ENCODE measurements at regions not wholly inside any gene's neighbourhood (a gene's known extent, or its start where the extent isn't known, plus 50 kb on each side); places are given as distances from the start of the nearest gene placed in this dataset.

- peak in 1 of 2 donors; percentile 1 for DNase-seq
- Histone ChIP-seq H3K27ac (no peak overlapping the region), H3K9me3 (no peaks in the 10 kb centered on the region), H3K36me3 (no peaks in the 10 kb centered on the region), H3K27me3 (no peaks in the 10 kb centered on the region), H3K4me1 (no peaks in the 10 kb centered on the region), H3K4me3 (no peak overlapping the region)
- no peak for TF ChIP-seq EP300 (IDR thresholded peaks at IDR 0.05)
- TF ChIP-seq POLR2AphosphoS5 (IDR thresholded peaks at IDR 0.05), result no peak
- TF ChIP-seq POLR2A (IDR thresholded peaks at IDR 0.05), result no peak
- TF ChIP-seq, protein P1, sequence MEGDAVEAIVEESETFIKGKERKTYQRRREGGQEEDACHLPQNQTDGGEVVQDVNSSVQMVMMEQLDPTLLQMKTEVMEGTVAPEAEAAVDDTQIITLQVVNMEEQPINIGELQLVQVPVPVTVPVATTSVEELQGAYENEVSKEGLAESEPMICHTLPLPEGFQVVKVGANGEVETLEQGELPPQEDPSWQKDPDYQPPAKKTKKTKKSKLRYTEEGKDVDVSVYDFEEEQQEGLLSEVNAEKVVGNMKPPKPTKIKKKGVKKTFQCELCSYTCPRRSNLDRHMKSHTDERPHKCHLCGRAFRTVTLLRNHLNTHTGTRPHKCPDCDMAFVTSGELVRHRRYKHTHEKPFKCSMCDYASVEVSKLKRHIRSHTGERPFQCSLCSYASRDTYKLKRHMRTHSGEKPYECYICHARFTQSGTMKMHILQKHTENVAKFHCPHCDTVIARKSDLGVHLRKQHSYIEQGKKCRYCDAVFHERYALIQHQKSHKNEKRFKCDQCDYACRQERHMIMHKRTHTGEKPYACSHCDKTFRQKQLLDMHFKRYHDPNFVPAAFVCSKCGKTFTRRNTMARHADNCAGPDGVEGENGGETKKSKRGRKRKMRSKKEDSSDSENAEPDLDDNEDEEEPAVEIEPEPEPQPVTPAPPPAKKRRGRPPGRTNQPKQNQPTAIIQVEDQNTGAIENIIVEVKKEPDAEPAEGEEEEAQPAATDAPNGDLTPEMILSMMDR (IDR thresholded peaks at IDR 0.05), result no peak
- intact Hi-C loops (cut with DNase I; ENCODE audit: low total_unique reads), result no loop called here
- 82 to 85% (median 83%) methylated on average over 4 of the region's 4 CpGs for WGBS, 5 donors
Measured at GRCh38 chr4:163875327-163875726, 380.8 kb downstream of the TMA16 start.

DNA sequence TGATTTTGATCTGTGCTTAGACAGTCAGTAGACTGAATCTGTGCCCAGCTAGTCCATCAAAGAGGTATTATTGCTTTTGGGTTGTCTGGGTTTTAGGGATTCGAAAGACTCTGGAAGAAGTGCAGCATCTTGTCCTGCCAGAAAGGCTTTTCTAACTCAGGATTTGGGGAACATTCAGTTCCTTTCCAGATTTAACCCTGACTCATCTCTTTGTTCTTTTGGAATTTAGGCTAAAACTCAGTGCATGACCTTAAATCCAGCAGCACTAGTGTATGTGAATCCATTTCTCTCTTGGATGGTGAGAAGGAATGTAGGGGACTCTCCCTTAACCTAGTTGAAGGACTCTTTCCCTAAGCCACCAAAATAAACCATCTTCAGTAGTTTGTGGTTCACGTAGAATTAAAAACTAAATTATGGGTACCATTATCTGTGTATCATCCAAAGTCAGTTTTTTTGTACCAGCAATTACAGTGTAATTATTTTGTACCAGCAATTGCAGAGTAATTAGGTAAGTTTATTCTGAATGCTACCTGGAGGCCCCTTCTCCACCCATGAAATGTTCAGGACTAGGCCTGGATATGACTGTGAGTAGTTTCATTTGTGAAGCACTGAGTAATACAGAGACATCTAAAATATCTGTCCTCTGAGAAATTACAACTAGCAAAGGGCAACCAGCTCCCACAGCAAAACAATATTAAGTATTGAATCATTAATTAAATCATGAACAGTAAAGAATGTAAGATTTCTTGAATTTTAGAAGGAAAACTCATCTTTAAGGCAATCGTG lies 384.0 kb downstream of the TMA16 start:
- H3K36me3 ChIP-seq, result no peaks in the 10 kb centered on the region
- H3K27me3 ChIP-seq, result no peaks in the 10 kb centered on the region
- no peaks in the 10 kb centered on the region for H3K9me3 ChIP-seq
- no peak for DNase-seq
- no peaks in the 10 kb centered on the region for H3K4me1 ChIP-seq
- WGBS, 5 donors, result 84 to 91% (median 87%) methylated on average over 3 of the region's 3 CpGs
- no peak overlapping the region for H3K27ac ChIP-seq
- H3K4me3 ChIP-seq, result no peak overlapping the region
- intact Hi-C loops (cut with DNase I; ENCODE audit: low total_unique reads), result no loop called here
- no peak for TF ChIP-seq EP300 (IDR thresholded peaks at IDR 0.05)

DNA sequence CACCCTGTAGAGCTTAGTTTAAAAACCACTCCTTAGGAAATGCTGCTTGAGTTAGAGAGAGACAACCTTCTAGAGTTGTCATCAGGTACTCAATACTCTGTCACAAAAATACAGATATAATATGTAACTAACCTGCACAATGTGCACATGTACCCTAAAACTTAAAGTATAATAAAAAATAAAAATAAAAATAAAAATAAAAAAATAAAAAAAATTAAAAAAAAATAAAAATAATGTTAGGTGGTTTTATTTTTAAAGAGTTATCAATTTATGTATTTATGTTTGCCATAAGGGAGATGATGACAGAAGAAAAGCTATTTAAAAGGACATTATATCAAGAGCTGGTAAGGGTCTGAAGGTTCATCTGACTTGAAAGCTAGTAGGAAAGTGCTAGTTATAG lies 397.9 kb downstream of the TMA16 start:
- Histone ChIP-seq H3K4me3 (no peak overlapping the region), H3K36me3 (no peaks in the 10 kb centered on the region), H3K27me3 (no peaks in the 10 kb centered on the region), H3K4me1 (no peaks in the 10 kb centered on the region), H3K27ac (no peak overlapping the region), H3K9me3 (peaks cover 0 to 3% (median under 1%) of the 10 kb centered on the region in 4 donors)
- DNase-seq, result no peak
- intact Hi-C loops (cut with DNase I; ENCODE audit: low total_unique reads), result no loop called here
- TF ChIP-seq POLR2AphosphoS5 (IDR thresholded peaks at IDR 0.05) (no peak), EP300 (IDR thresholded peaks at IDR 0.05) (no peak), POLR2A (IDR thresholded peaks at IDR 0.05) (no peak)
- TF ChIP-seq, protein P1 (IDR thresholded peaks at IDR 0.05), result no peak

- H3K9me3 ChIP-seq, result peaks cover 0 to 5% (median 2%) of the 10 kb centered on the region in 4 donors
- WGBS, 5 donors, result 51 to 64% (median 53%) methylated on average over 3 of the region's 3 CpGs
- DNase-seq, result peak in 1 of 2 donors; percentile 15
- TF ChIP-seq EP300 (IDR thresholded peaks at IDR 0.05) (no peak), POLR2A (IDR thresholded peaks at IDR 0.05) (no peak), POLR2AphosphoS5 (IDR thresholded peaks at IDR 0.05) (no peak)
- TF ChIP-seq, protein P1 (IDR thresholded peaks at IDR 0.05), result no peak
- H3K4me3 ChIP-seq, result no peak overlapping the region
- intact Hi-C loops (cut with DNase I; ENCODE audit: low total_unique reads), result no loop called here
- no peaks in the 10 kb centered on the region for H3K36me3 ChIP-seq
- H3K27me3 ChIP-seq, result no peaks in the 10 kb centered on the region
- no peak overlapping the region for H3K27ac ChIP-seq
- no peaks in the 10 kb centered on the region for H3K4me1 ChIP-seq
Measured at GRCh38 chr4:163895378-163896005, 401.0 kb downstream of the TMA16 start.

DNA sequence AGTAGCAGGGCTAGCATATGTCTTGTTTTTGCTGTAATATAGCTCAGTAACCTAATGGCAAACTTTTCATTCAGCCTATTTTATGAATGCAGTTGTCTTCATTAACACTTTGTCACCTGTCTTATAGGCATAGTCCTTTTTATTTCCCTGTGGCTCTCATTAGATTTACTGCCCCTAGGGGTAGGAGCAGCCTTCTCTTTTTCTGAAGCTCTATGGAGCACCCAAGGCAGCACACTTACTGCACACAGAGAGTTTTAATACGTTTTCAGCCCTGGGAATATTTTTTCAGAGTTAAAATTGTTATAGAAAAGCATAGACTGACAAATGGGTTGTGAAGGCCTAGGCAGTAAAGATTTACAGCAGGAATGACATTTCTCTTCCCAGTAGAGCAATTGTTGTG lies 406.8 kb downstream of the TMA16 start:
- no peak for DNase-seq
- Histone ChIP-seq H3K27me3 (no peaks in the 10 kb centered on the region), H3K4me3 (no peak overlapping the region), H3K27ac (no peak overlapping the region), H3K36me3 (no peaks in the 10 kb centered on the region), H3K9me3 (peaks cover 0 to 5% (median 2%) of the 10 kb centered on the region in 4 donors), H3K4me1 (no peaks in the 10 kb centered on the region)
- 36 to 58% (median 57%) methylated on average over 1 of the region's 1 CpG for whole genome bisulfite sequencing, 5 donors
- TF ChIP-seq POLR2AphosphoS5 (IDR thresholded peaks at IDR 0.05) (no peak), EP300 (IDR thresholded peaks at IDR 0.05) (no peak), POLR2A (IDR thresholded peaks at IDR 0.05) (no peak)
- TF ChIP-seq, protein P1 (IDR thresholded peaks at IDR 0.05), result no peak
- intact Hi-C loops (cut with DNase I; ENCODE audit: low total_unique reads), result no loop called here

All from stomach (tissue), 8 donors.